OCI-LY7 (cell line): ENCODE measurements at regions not wholly inside any gene's neighbourhood (a gene's known extent, or its start where the extent isn't known, plus 50 kb on each side); places are given as distances from the start of the nearest gene placed in this dataset.

Source experiments
- EZH2phosphoT487 ChIP-seq: fragments of 200-600 bp; sonication (generic); IDR thresholded peaks from 2 replicates; pipeline ENCODE4 v1.6.1; 2018; ENCODE audit warnings: low read depth, borderline replicate concordance, mild to moderate bottlenecking, mixed run types, antibody characterized with exemption, low read length, moderate library complexity, mixed read lengths
- TF ChIP-seq, protein P1 (sequence below): fragments of 200-600 bp; sonication (generic); conservative IDR thresholded peaks from 2 replicates; pipeline ENCODE4 v1.5.1; 2014; ENCODE audit warnings: mild to moderate bottlenecking, antibody characterized with exemption, low read length, moderate library complexity, mixed read lengths

DNA sequence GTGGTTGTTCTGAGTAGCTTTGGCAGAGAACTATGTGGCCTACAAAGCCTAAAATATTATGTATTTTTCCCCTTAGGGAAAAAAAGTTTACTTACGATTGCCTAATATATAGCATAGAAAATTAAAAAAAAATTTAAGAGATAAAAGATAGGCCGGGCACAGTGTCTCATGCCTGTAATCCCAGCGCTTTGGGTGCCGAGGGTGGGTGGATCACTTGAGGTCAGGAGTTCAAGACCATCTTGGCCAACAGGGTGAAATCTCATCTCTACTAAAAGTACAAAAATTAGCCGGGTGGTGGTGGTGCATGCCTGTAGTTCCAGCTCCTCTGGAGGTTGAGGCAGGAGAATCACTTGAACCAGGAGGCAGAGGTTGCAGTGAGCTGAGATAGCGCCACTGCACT lies 439.2 kb upstream of the KLF6 start:
- TF ChIP-seq, protein P1, sequence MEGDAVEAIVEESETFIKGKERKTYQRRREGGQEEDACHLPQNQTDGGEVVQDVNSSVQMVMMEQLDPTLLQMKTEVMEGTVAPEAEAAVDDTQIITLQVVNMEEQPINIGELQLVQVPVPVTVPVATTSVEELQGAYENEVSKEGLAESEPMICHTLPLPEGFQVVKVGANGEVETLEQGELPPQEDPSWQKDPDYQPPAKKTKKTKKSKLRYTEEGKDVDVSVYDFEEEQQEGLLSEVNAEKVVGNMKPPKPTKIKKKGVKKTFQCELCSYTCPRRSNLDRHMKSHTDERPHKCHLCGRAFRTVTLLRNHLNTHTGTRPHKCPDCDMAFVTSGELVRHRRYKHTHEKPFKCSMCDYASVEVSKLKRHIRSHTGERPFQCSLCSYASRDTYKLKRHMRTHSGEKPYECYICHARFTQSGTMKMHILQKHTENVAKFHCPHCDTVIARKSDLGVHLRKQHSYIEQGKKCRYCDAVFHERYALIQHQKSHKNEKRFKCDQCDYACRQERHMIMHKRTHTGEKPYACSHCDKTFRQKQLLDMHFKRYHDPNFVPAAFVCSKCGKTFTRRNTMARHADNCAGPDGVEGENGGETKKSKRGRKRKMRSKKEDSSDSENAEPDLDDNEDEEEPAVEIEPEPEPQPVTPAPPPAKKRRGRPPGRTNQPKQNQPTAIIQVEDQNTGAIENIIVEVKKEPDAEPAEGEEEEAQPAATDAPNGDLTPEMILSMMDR = no peak
- TF ChIP-seq EZH2phosphoT487 = no peak
